Spleen (tissue), 11 donors: ENCODE measurements at regions not wholly inside any gene's neighbourhood (a gene's known extent, or its start where the extent isn't known, plus 50 kb on each side); places are given as distances from the start of the nearest gene placed in this dataset.

Experiments used
- DNase-seq: peaks from one replicate; pipeline ENCODE4 v3.0.0-alpha.2; 2020
- H3K27ac ChIP-seq, 8 donors: fragments of 200-600 bp; sonication (generic) in 7 of 8; 1 replicate in 4 of 8; 2 replicates in 4 of 8; pipeline versions ENCODE4 v1.5.0 to v1.8.0; 2016 to 2021; ENCODE audit warnings: inconsistent platforms in 4 of 8, mild to moderate bottlenecking in 4 of 8, moderate library complexity in 1 of 8
- H3K27me3 ChIP-seq, 7 donors: fragments of 200-600 bp; sonication (generic) in 6 of 7; replicated peaks in 1 of 7; 1 replicate in 4 of 7; 2 replicates in 3 of 7; pipeline versions ENCODE4 v1.5.0 to v1.8.0; 2016 to 2021; ENCODE audit warnings: inconsistent platforms in 3 of 7, mild to moderate bottlenecking in 1 of 7
- H3K36me3 ChIP-seq, 6 donors: fragments of 200-600 bp; sonication (generic) in 5 of 6; 1 replicate in 4 of 6; 2 replicates in 2 of 6; pipeline versions ENCODE4 v1.5.0 to v1.8.0; 2016 to 2021; ENCODE audit warnings: inconsistent platforms in 2 of 6
- H3K4me1 ChIP-seq, 6 donors: fragments of 200-600 bp; sonication (generic) in 5 of 6; 1 replicate in 3 of 6; 2 replicates in 3 of 6; pipeline versions ENCODE4 v1.5.0 to v1.8.0; 2016 to 2021; ENCODE audit warnings: inconsistent platforms in 3 of 6
- H3K4me3 ChIP-seq, 8 donors: fragments of 200-600 bp; sonication (generic) in 7 of 8; 1 replicate in 4 of 8; 2 replicates in 4 of 8; pipeline versions ENCODE4 v1.5.0 to v1.8.0; 2016 to 2021; ENCODE audit warnings: inconsistent platforms in 4 of 8, mild to moderate bottlenecking in 4 of 8, moderate library complexity in 2 of 8
- H3K9me3 ChIP-seq, 8 donors: fragments of 200-600 bp; sonication (generic) in 7 of 8; 1 replicate in 4 of 8; 2 replicates in 4 of 8; pipeline versions ENCODE4 v1.5.0 to v1.8.0; 2016 to 2021; ENCODE audit warnings: inconsistent platforms in 4 of 8
- CTCF ChIP-seq, 11 experiments: fragments of 200-600 bp in 7 of 11; fragments of 450-650 bp in 4 of 11; sonication (generic) in 4 of 11; IDR thresholded peaks in 8 of 11; conservative IDR thresholded peaks in 3 of 11; 1 replicate in 7 of 11; 2 replicates in 4 of 11; pipeline versions ENCODE4 v1.4.0 to v1.8.0; 2016 to 2021; ENCODE audit warnings: antibody characterized with exemption in 11 of 11, inconsistent platforms in 4 of 11, mild to moderate bottlenecking in 1 of 11
- POLR2A ChIP-seq, 3 donors: fragments of 450-650 bp; IDR thresholded peaks; one replicate each; pipeline ENCODE4 v1.5.1; 2017; ENCODE audit warnings: antibody characterized with exemption in 3 of 3, mild to moderate bottlenecking in 1 of 3
- POLR2AphosphoS5 ChIP-seq, 3 donors: sonication (generic); formaldehyde crosslinking; IDR thresholded peaks; one replicate each; pipeline ENCODE4 v1.5.1; 2017; ENCODE audit warnings: antibody characterized with exemption in 3 of 3
- WGBS, 5 donors: extraction: QIAGEN DNeasy Blood & Tissue Kit in 3 of 5; methylation state at CpG; one replicate each; pipeline versions ENCODE4 v1.1.5 to v1.1.7; 2013 to 2018; 5-methylcytosine and 5-hydroxymethylcytosine counted together
- intact Hi-C: fragments of 100-400 bp; cut with DNase I; formaldehyde crosslinking; loops from one replicate; pipeline ENCODE4 v1.15.0; 2023; ENCODE audit warnings: low total_unique reads
- donor health status: healthy with polysubstance abuse.
- donor health status: DM: no; HTN: no; CAD: no; lungs with moderate emphysema.
- donor health status: DM: no; HTN: no; CAD: no.
- donor health status: Bipolar disorder and iron deficiency.
- donor health status: healthy.
- donor health status: DM: no; HTN: no; CAD: no.
- donor health status: DM: yes; HTN: yes; CAD: no.

- intact Hi-C loops = no loop called here
- H3K27me3 ChIP-seq = no peaks in the 10 kb centered on the region
- H3K4me3 ChIP-seq = no peak overlapping the region
- WGBS, 5 donors = 80 to 95% (median 92%) methylated on average over 1 of the region's 1 CpG
- no peaks in the 10 kb centered on the region for H3K36me3 ChIP-seq
- H3K27ac ChIP-seq = no peak overlapping the region
- no peak for DNase-seq
- H3K4me1 ChIP-seq = peaks cover 0 to 12% (median 3%) of the 10 kb centered on the region in 6 donors
- no peak for TF ChIP-seq CTCF (IDR thresholded peaks at IDR 0.05 in 8 of 11, conservative IDR thresholded peaks at IDR 0.05 in 3 of 11)
- TF ChIP-seq POLR2A (IDR thresholded peaks at IDR 0.05) = no peak
- no peak for TF ChIP-seq POLR2AphosphoS5 (IDR thresholded peaks at IDR 0.05)
- H3K9me3 ChIP-seq = no peaks in the 10 kb centered on the region
These were observed 67.5 kb downstream of the CHST2 start for GRCh38 chr3:143187111-143187510.

DNA sequence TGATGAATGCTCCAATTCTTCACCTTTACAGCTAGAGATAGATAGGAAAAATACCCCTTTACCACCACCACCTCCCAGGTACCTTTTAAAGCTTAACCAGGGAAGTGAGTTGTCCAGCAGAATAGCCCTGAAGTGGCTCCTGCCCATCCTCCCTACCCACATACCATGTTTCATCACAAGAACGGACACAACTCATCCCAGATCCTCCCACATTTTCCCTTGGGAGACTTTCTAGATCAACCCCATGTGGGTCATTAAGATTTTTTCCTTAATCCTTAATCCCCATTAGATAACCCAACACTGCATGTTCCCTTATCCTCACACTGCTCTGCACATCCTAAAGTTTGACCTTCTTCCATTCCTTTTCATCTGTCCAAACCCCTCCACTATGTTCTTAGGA is 69.3 kb downstream of the CHST2 start:
- no peak for DNase-seq
- H3K27me3 ChIP-seq = no peaks in the 10 kb centered on the region
- H3K27ac ChIP-seq = no peak overlapping the region
- H3K9me3 ChIP-seq = peaks cover 0 to 14% (median 7%) of the 10 kb centered on the region in 8 donors
- H3K36me3 ChIP-seq = no peaks in the 10 kb centered on the region
- 84 to 94% (median 89%) methylated on average over 1 of the region's 1 CpG for WGBS, 5 donors
- intact Hi-C loops = no loop called here
- TF ChIP-seq POLR2A (IDR thresholded peaks at IDR 0.05) = no peak
- no peak for TF ChIP-seq POLR2AphosphoS5 (IDR thresholded peaks at IDR 0.05)
- TF ChIP-seq CTCF (IDR thresholded peaks at IDR 0.05 in 8 of 11, conservative IDR thresholded peaks at IDR 0.05 in 3 of 11) = no peak
- H3K4me3 ChIP-seq = no peak overlapping the region
- H3K4me1 ChIP-seq = no peaks in the 10 kb centered on the region

DNA sequence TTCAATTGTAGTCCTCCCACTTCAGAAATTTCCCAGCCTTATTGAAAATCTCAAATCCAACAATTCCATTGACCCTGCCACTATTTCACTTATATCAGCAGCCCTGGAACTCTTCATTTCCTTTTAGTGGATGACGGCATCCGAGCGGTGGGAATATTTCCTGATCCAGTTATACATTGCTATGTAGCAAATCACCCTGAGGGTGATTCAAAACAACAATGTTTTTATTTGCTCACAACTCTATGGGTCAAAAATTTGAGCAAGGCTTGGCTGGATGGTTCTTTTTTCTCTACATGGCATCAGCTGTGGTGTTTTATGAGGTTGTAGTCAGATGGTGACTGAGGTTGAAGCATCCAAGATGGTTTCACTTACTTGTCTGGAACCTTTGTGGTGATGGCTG is 70.5 kb downstream of the CHST2 start:
- DNase-seq = no peak
- H3K4me3 ChIP-seq = no peak overlapping the region
- no peaks in the 10 kb centered on the region for H3K4me1 ChIP-seq
- intact Hi-C loops = no loop called here
- H3K27me3 ChIP-seq = no peaks in the 10 kb centered on the region
- WGBS, 5 donors = 84 to 95% (median 94%) methylated on average over 3 of the region's 3 CpGs
- no peak overlapping the region for H3K27ac ChIP-seq
- peaks cover 0 to 15% (median 7%) of the 10 kb centered on the region in 8 donors for H3K9me3 ChIP-seq
- H3K36me3 ChIP-seq = no peaks in the 10 kb centered on the region
- TF ChIP-seq POLR2AphosphoS5 (IDR thresholded peaks at IDR 0.05) (no peak), POLR2A (IDR thresholded peaks at IDR 0.05) (no peak), CTCF (IDR thresholded peaks at IDR 0.05 in 8 of 11, conservative IDR thresholded peaks at IDR 0.05 in 3 of 11) (no peak)

DNA sequence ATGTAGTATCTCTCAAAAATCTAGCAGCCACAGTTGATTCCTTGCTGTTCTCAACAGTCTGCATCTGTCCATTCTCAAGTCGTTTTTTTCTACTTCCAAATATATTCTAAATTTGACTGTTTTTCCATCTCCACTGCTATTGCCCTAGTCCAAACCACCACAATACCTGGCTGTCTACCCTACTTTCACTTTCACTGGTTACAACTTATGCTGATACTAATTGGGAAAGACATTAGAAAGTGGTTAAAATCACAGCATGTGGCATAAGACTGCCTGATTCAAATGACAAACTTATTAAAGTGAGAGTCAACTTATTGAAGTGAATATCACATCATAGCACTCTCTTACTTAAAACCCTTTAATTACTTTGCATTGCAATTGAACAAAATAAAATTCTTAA is 72.6 kb downstream of the CHST2 start:
- Histone ChIP-seq H3K27ac (no peak overlapping the region), H3K36me3 (no peaks in the 10 kb centered on the region), H3K27me3 (no peaks in the 10 kb centered on the region), H3K9me3 (peaks cover 0 to 21% (median 7%) of the 10 kb centered on the region in 8 donors), H3K4me3 (no peak overlapping the region), H3K4me1 (no peaks in the 10 kb centered on the region)
- TF ChIP-seq POLR2AphosphoS5 (IDR thresholded peaks at IDR 0.05) (no peak), CTCF (IDR thresholded peaks at IDR 0.05 in 8 of 11, conservative IDR thresholded peaks at IDR 0.05 in 3 of 11) (no peak), POLR2A (IDR thresholded peaks at IDR 0.05) (no peak)
- 47 to 66% (median 59%) methylated on average over 1 of the region's 1 CpG for WGBS, 5 donors
- intact Hi-C loops = no loop called here
- no peak for DNase-seq
